ENCODE measurements at regions not wholly inside any gene's neighbourhood (a gene's known extent, or its start where the extent isn't known, plus 50 kb on each side); places are given as distances from the start of the nearest gene placed in this dataset.

DNA sequence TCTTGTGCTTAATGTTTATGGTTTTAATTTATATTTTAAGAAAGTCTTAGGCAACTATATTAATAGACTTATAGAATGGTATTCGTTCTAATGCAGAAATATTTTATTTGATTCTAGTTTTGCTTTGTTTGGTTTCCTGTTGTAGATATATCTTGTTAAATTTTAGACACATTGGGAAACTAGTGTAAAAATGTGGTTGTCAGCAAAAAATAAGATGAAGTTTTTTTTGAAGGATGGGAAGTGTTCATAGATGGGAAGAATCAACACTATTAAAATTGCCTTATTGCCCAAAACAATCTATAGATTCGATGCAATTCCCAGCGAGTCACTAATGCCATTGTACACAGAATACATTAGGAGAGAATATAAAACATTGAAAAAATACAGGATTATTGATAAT is 278.9 kb downstream of the ZWINT start:
- TF ChIP-seq, protein P1, sequence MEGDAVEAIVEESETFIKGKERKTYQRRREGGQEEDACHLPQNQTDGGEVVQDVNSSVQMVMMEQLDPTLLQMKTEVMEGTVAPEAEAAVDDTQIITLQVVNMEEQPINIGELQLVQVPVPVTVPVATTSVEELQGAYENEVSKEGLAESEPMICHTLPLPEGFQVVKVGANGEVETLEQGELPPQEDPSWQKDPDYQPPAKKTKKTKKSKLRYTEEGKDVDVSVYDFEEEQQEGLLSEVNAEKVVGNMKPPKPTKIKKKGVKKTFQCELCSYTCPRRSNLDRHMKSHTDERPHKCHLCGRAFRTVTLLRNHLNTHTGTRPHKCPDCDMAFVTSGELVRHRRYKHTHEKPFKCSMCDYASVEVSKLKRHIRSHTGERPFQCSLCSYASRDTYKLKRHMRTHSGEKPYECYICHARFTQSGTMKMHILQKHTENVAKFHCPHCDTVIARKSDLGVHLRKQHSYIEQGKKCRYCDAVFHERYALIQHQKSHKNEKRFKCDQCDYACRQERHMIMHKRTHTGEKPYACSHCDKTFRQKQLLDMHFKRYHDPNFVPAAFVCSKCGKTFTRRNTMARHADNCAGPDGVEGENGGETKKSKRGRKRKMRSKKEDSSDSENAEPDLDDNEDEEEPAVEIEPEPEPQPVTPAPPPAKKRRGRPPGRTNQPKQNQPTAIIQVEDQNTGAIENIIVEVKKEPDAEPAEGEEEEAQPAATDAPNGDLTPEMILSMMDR (IDR thresholded peaks at IDR 0.05; ENCODE audit: borderline replicate concordance, extremely low read depth, low read length, poor library complexity, severe bottlenecking), result no peak
- TF ChIP-seq EZH2 (IDR thresholded peaks at IDR 0.05; ENCODE audit: borderline replicate concordance, low read depth, low read length, severe bottlenecking), result no peak

Data from DND-41 (cell line).